Tibial nerve (tissue), 4 donors: ENCODE measurements at regions not wholly inside any gene's neighbourhood (a gene's known extent, or its start where the extent isn't known, plus 50 kb on each side); places are given as distances from the start of the nearest gene placed in this dataset.

Experiments used
- DNase-seq, 2 donors: peaks; one replicate each; pipeline ENCODE4 v3.0.0-alpha.2; 2019; ENCODE audit warnings: low spot score in 2 of 2
- H3K27ac ChIP-seq, 4 donors: fragments of 200-600 bp; sonication (generic) in 3 of 4; one replicate each; pipeline ENCODE4 v1.5.1; 2017 to 2019; ENCODE audit warnings: mild to moderate bottlenecking in 1 of 4
- H3K27me3 ChIP-seq, 2 donors: fragments of 200-600 bp; sonication (generic) in 1 of 2; one replicate each; pipeline versions ENCODE4 v1.5.1 to v1.6.0; 2017 to 2019
- H3K36me3 ChIP-seq, 3 donors: fragments of 200-600 bp; sonication (generic); one replicate each; pipeline ENCODE4 v1.5.1; 2018 to 2019
- H3K4me1 ChIP-seq, 4 donors: fragments of 200-600 bp; sonication (generic) in 3 of 4; one replicate each; pipeline ENCODE4 v1.5.1; 2017 to 2019
- H3K4me3 ChIP-seq, 4 donors: fragments of 200-600 bp; sonication (generic) in 3 of 4; one replicate each; pipeline ENCODE4 v1.5.1; 2017 to 2019; ENCODE audit warnings: mild to moderate bottlenecking in 1 of 4, moderate library complexity in 1 of 4
- H3K9me3 ChIP-seq, 4 donors: fragments of 200-600 bp; sonication (generic) in 3 of 4; one replicate each; pipeline ENCODE4 v1.5.1; 2017 to 2019
- CTCF ChIP-seq, 5 experiments: fragments of 200-600 bp in 3 of 5; fragments of 450-650 bp in 2 of 5; sonication (generic) in 3 of 5; IDR thresholded peaks; one replicate each; pipeline ENCODE4 v1.5.1; 2016 to 2019; ENCODE audit warnings: antibody characterized with exemption in 5 of 5, mild to moderate bottlenecking in 3 of 5, moderate library complexity in 2 of 5
- EP300 ChIP-seq, 2 donors: sonication (generic); formaldehyde crosslinking; IDR thresholded peaks; one replicate each; pipeline ENCODE4 v1.6.1; 2017; ENCODE audit warnings: antibody characterized with exemption in 2 of 2, mild to moderate bottlenecking in 1 of 2
- POLR2A ChIP-seq, 2 donors: fragments of 450-650 bp; IDR thresholded peaks; one replicate each; pipeline ENCODE4 v1.6.1; 2017; ENCODE audit warnings: antibody characterized with exemption in 2 of 2, mild to moderate bottlenecking in 2 of 2, moderate library complexity in 2 of 2
- WGBS, 2 donors: methylation state at CpG; one replicate each; pipeline ENCODE4 v1.1.5; 2018; 5-methylcytosine and 5-hydroxymethylcytosine counted together

GRCh38 chr3:182309120-182309519 lies 484.2 kb upstream of the ATP11B start:
- H3K36me3 ChIP-seq = no peaks in the 10 kb centered on the region
- no peak overlapping the region for H3K4me3 ChIP-seq
- WGBS, 2 donors = 8 to 9% methylated on average over 2 of the region's 2 CpGs
- TF ChIP-seq CTCF (IDR thresholded peaks at IDR 0.05) = no peak
- TF ChIP-seq EP300 (IDR thresholded peaks at IDR 0.05) = no peak
- TF ChIP-seq POLR2A (IDR thresholded peaks at IDR 0.05) = no peak
- H3K4me1 ChIP-seq = no peaks in the 10 kb centered on the region
- no peaks in the 10 kb centered on the region for H3K27me3 ChIP-seq
- no peak overlapping the region for H3K27ac ChIP-seq
- H3K9me3 ChIP-seq = peaks cover 0 to 7% (median 0%) of the 10 kb centered on the region in 4 donors
- no peak for DNase-seq

DNA sequence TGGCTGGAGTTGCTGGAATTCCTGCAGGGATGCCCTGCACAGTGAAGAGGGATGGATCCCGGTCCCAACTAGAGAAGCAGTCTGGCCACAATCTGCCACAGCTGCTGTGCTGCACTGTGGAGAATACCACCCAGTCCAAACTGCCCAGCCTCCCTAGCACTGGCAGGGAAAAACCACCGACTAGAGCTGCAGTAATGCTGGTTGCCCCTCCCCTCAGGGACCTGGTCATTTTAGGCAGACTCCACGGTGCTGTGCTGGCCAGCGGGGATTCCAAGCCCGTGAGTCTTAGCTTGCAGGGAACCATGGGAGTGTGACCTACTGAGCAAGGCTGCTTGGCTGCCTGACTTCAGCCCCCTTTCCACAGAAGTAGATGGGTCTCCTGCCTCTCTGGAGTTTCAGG lies 478.0 kb upstream of the ATP11B start:
- 75 to 80% methylated on average over 5 of the region's 5 CpGs for WGBS, 2 donors
- DNase-seq = no peak
- H3K4me1 ChIP-seq = no peaks in the 10 kb centered on the region
- TF ChIP-seq POLR2A (IDR thresholded peaks at IDR 0.05) (no peak), EP300 (IDR thresholded peaks at IDR 0.05) (no peak), CTCF (IDR thresholded peaks at IDR 0.05) (no peak)
- no peaks in the 10 kb centered on the region for H3K36me3 ChIP-seq
- no peaks in the 10 kb centered on the region for H3K27me3 ChIP-seq
- peaks cover 0 to 49% (median 11%) of the 10 kb centered on the region in 4 donors for H3K9me3 ChIP-seq
- H3K4me3 ChIP-seq = no peak overlapping the region
- H3K27ac ChIP-seq = no peak overlapping the region

DNA sequence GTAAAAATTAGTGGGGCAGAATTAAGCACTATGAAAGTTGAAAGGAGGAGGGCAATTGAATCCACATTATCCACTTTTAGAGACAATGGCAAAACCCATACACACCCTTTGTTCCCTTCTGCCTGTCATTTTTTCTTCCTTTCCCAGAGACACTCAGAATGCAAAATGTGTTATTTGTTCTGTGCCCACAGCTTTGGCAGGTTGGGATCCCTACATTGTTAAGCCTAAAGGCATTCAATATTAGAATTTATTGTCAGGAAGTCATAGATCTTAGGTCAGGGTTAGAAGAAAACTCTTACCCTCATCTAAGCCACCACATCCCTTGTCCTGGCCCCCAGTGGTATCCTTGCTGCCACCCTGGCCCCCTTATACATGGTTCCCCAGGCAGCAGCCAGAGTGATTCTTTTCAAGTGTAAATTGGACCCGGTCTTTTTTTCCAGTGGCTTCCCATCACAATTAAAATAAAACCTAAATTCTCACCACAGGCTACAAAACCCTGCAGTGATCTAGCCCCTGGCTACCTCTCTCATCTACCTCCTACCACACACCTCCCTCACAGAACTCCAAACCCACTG lies 470.1 kb upstream of the ATP11B start:
- no peak overlapping the region for H3K27ac ChIP-seq
- DNase-seq = no peak
- TF ChIP-seq EP300 (IDR thresholded peaks at IDR 0.05) (no peak), POLR2A (IDR thresholded peaks at IDR 0.05) (no peak)
- peaks cover 0 to 7% (median 0%) of the 10 kb centered on the region in 4 donors for H3K4me1 ChIP-seq
- no peaks in the 10 kb centered on the region for H3K36me3 ChIP-seq
- H3K4me3 ChIP-seq = no peak overlapping the region
- WGBS, 2 donors = 82 to 88% methylated on average over 1 of the region's 1 CpG
- H3K9me3 ChIP-seq = peaks cover 0 to 23% (median 6%) of the 10 kb centered on the region in 4 donors
- H3K27me3 ChIP-seq = no peaks in the 10 kb centered on the region

GRCh38 chr3:182323898-182324297 lies 469.4 kb upstream of the ATP11B start:
- H3K4me1 ChIP-seq = peaks cover 0 to 7% (median 0%) of the 10 kb centered on the region in 4 donors
- TF ChIP-seq POLR2A (IDR thresholded peaks at IDR 0.05) (no peak), CTCF (IDR thresholded peaks at IDR 0.05) (no peak), EP300 (IDR thresholded peaks at IDR 0.05) (no peak)
- no peak overlapping the region for H3K4me3 ChIP-seq
- DNase-seq = no peak
- 72 to 88% methylated on average over 1 of the region's 1 CpG for WGBS, 2 donors
- no peaks in the 10 kb centered on the region for H3K36me3 ChIP-seq
- peaks cover 0 to 16% (median 3%) of the 10 kb centered on the region in 4 donors for H3K9me3 ChIP-seq
- no peaks in the 10 kb centered on the region for H3K27me3 ChIP-seq
- no peak overlapping the region for H3K27ac ChIP-seq

DNA sequence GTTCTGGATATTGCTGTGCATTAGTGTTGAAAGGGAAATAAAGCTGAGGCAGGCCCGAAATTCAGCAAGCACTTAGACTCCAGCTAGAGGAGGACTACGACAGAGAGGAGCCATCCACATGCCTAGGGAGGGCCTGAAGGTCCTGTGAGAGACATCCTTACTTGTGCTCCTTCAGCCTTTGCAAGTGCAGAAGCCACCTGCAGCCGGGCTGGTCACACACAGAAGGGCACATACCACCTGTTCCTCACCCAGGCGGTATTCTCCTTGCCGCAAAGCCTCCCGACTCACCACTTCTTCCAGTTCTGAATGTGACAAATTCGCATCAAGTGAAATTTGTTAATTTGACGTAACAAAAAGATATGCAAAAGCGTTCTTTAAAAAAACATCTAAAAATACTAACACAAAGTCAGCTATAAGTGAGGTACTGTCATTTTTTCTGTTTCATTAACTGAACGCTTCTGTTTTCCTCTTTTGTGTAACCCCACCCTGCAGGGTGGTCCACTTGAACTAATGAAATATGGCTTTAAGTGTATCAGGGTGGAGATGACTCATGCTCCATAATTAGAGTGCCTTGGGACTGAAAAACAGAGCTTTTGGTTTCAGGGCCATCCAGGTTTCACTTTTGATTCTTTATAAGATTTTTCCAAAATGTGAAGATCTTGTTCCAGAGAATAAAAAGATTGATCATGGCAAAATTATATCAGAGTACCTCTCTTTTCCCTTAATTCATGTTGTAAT lies 467.9 kb upstream of the ATP11B start:
- no peak for DNase-seq
- H3K27me3 ChIP-seq = no peaks in the 10 kb centered on the region
- peaks cover 0 to 7% (median 0%) of the 10 kb centered on the region in 4 donors for H3K4me1 ChIP-seq
- H3K27ac ChIP-seq = no peak overlapping the region
- 82 to 84% methylated on average over 10 of the region's 10 CpGs for WGBS, 2 donors
- TF ChIP-seq EP300 (IDR thresholded peaks at IDR 0.05) (no peak), POLR2A (IDR thresholded peaks at IDR 0.05) (no peak), CTCF (IDR thresholded peaks at IDR 0.05) (no peak)
- no peak overlapping the region for H3K4me3 ChIP-seq
- peaks cover 0 to 4% (median 0%) of the 10 kb centered on the region in 4 donors for H3K9me3 ChIP-seq
- H3K36me3 ChIP-seq = no peaks in the 10 kb centered on the region
